BLaER1 treated with 17β-estradiol and CSF1 and Interleukin-3, amounts not matched to agents 10 nM and 100 nM (cell line): ENCODE measurements at regions not wholly inside any gene's neighbourhood (a gene's known extent, or its start where the extent isn't known, plus 50 kb on each side); places are given as distances from the start of the nearest gene placed in this dataset.

ENCODE experiments used
- H3K27ac ChIP-seq, 11 experiments: shearing (Covaris generic); formaldehyde crosslinking; 2 replicates each; pipeline ENCODE4 v1.8.1; 2022
- H3K27me3 ChIP-seq, 11 experiments: shearing (Covaris generic); formaldehyde crosslinking; 2 replicates each; pipeline ENCODE4 v1.8.1; 2022
- H3K36me3 ChIP-seq, 11 experiments: shearing (Covaris generic); formaldehyde crosslinking; 2 replicates each; pipeline ENCODE4 v1.8.1; 2022
- H3K4me1 ChIP-seq, 10 experiments: shearing (Covaris generic); formaldehyde crosslinking; 2 replicates each; pipeline ENCODE4 v1.8.1; 2022
- H3K4me2 ChIP-seq, 11 experiments: shearing (Covaris generic); formaldehyde crosslinking; 2 replicates each; pipeline ENCODE4 v1.8.1; 2022
- H3K4me3 ChIP-seq, 10 experiments: shearing (Covaris generic); formaldehyde crosslinking; 2 replicates each; pipeline ENCODE4 v1.8.1; 2022
- H3K9ac ChIP-seq, 11 experiments: shearing (Covaris generic); formaldehyde crosslinking; 2 replicates each; pipeline ENCODE4 v1.8.1; 2022
- H3K9me3 ChIP-seq, 11 experiments: shearing (Covaris generic); formaldehyde crosslinking; replicated peaks in 1 of 11; 2 replicates each; pipeline ENCODE4 v1.8.1; 2022
- H4K20me1 ChIP-seq, 11 experiments: shearing (Covaris generic); formaldehyde crosslinking; 2 replicates each; pipeline ENCODE4 v1.8.1; 2022
- Cebpa-rat ChIP-seq, 11 experiments: shearing (Covaris generic); IDR thresholded peaks; 2 replicates each; pipeline ENCODE4 v1.8.1; 2022

DNA sequence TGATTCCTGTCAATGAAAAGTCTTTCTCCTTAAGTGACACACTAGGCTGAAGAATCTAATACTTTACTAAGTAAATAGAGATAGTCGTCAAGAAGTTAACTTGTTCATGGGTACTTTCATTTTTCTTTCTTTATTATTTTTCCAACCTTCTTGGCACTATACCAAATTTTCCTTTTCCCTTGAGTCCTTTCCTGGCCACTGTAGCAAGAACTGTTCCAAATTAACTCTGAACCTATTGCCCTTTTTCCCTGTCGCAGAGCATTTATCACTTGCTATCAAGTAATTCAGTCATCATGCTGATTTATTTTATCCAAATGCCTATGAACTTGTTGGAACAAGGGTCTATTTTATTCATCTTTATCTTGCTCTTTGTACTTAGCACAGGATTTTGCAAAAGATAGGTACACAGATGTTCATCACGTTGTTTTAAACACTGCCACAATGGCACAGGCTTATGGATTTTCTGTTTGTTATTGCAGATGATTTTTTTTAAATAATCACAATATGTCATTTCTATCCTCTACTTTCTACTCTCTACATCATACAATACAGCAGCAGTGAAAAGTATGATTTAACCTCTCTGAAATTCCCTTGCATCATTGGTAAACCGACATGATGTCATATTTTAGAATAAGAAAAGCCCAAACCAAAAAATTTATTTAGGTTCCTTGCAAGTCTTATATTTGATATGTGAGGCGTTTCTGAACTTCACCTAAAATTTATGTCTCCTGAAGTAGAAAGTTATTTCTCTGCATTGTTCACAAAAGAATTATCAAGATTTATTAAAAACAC, 2352.3 kb downstream of the PCDH7 start:
- Histone ChIP-seq H3K9ac (no peak overlapping the region), H3K4me3 (no peak overlapping the region), H3K27me3 (no peaks in the 10 kb centered on the region), H3K36me3 (no peaks in the 10 kb centered on the region), H3K4me2 (no peak overlapping the region), H3K27ac (no peak overlapping the region), H3K4me1 (no peaks in the 10 kb centered on the region), H3K9me3 (peaks cover 6 to 16% (median 9%) of the 10 kb centered on the region in 11 experiments; a peak in 20 of 22 replicates), H4K20me1 (no peaks in the 10 kb centered on the region)
- TF ChIP-seq Cebpa-rat (IDR thresholded peaks at IDR 0.05) = no peak

DNA sequence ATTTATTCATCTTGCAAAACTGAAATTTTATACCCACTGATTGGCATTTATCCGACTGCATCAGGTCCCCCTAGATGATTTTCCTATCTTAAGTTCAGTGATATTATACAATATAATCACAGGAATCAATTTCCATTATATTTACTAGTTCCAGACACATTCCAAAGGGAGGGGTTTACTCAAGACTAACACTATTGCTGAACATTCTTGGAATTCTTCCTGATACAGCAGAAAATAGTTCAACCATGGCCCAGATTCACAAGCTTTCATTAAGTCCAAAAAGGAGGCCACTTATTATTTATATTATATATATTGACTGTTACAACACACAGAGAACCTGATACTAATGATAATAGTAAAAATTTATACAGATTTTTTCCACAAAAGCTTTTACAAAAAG, 2353.6 kb downstream of the PCDH7 start:
- Histone ChIP-seq H3K9me3 (peaks cover 5 to 13% (median 6%) of the 10 kb centered on the region in 11 experiments; a peak in 20 of 22 replicates), H4K20me1 (no peaks in the 10 kb centered on the region), H3K27me3 (no peaks in the 10 kb centered on the region), H3K36me3 (no peaks in the 10 kb centered on the region), H3K27ac (no peak overlapping the region), H3K4me1 (no peaks in the 10 kb centered on the region), H3K4me3 (no peak overlapping the region), H3K4me2 (no peak overlapping the region), H3K9ac (no peak overlapping the region)
- no peak for TF ChIP-seq Cebpa-rat (IDR thresholded peaks at IDR 0.05)

DNA sequence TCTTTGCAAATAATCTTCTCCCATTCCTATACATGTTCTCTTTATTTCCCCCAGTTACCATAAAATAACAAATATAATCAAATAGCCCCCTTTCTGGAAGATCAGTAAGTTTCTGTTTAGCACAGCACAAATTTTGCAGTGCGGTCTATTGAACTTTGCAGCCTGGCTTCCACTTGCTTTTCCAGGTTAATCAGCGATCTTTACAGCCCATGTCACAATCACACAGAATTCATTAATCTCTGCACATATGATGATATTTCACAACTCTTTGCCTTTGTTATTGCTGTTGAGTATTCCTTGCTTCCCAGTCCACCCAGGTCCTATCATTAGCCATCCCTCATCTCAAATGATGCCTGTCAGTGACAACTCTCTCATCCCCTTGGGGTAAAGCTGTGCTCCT, 2358.0 kb downstream of the PCDH7 start:
- H3K4me1 ChIP-seq = no peaks in the 10 kb centered on the region
- no peak overlapping the region for H3K4me2 ChIP-seq
- TF ChIP-seq Cebpa-rat (IDR thresholded peaks at IDR 0.05) = no peak
- H3K9me3 ChIP-seq = no peaks in the 10 kb centered on the region
- no peak overlapping the region for H3K4me3 ChIP-seq
- H3K36me3 ChIP-seq = no peaks in the 10 kb centered on the region
- H3K27me3 ChIP-seq = no peaks in the 10 kb centered on the region
- H4K20me1 ChIP-seq = no peaks in the 10 kb centered on the region
- no peak overlapping the region for H3K9ac ChIP-seq
- no peak overlapping the region for H3K27ac ChIP-seq

DNA sequence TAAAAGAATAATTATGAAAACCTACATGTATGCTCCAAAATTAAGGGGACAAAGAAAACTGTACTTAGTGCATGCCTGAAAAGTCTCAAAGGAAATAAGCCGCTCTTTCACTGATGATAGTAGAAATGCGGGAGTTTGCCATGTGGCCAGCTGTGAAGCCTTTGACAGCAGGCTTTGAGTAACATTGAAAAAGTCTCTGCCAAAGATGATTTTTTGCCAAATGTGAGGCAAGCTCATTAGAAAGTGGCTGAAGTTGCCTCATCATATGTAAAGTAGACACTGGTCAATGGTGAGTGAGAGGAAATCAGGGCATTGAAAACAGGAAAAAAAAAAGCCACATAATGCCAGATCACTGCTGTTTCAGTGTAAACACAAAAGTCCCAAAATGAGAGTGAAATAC, 2360.1 kb downstream of the PCDH7 start:
- H3K4me2 ChIP-seq = peak overlapping the region in 1 of 11 experiments; percentile 1; a peak in 1 of 22 replicates
- no peak overlapping the region for H3K27ac ChIP-seq
- no peaks in the 10 kb centered on the region for H4K20me1 ChIP-seq
- H3K9me3 ChIP-seq = no peaks in the 10 kb centered on the region
- no peaks in the 10 kb centered on the region for H3K36me3 ChIP-seq
- H3K9ac ChIP-seq = no peak overlapping the region
- no peak overlapping the region for H3K4me3 ChIP-seq
- TF ChIP-seq Cebpa-rat (IDR thresholded peaks at IDR 0.05) = no peak
- H3K4me1 ChIP-seq = no peaks in the 10 kb centered on the region
- no peaks in the 10 kb centered on the region for H3K27me3 ChIP-seq

DNA sequence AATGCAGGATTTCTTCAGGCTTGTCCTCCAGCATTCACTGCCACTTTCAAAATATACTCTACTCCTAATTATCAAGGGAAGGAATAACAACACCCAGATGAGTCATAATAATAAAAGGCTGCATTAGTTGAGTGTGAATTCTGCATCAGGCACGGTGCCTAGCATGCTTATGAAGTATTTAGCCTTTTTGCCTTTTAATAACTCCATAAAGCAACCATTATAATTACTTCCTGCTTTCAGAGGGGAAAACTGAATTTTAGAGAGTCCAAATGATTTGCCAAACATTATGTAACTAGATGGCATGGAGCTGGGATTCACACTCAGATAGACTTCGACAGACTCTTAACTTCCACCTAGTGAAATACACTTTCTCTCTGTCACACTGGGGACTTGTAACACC, 2365.5 kb downstream of the PCDH7 start:
- Histone ChIP-seq H3K27me3 (no peaks in the 10 kb centered on the region), H3K36me3 (no peaks in the 10 kb centered on the region), H4K20me1 (no peaks in the 10 kb centered on the region), H3K4me1 (no peaks in the 10 kb centered on the region), H3K27ac (no peak overlapping the region), H3K4me2 (no peak overlapping the region), H3K9me3 (no peaks in the 10 kb centered on the region; a peak in 1 of 22 replicates), H3K9ac (no peak overlapping the region), H3K4me3 (no peak overlapping the region)
- no peak for TF ChIP-seq Cebpa-rat (IDR thresholded peaks at IDR 0.05)

DNA sequence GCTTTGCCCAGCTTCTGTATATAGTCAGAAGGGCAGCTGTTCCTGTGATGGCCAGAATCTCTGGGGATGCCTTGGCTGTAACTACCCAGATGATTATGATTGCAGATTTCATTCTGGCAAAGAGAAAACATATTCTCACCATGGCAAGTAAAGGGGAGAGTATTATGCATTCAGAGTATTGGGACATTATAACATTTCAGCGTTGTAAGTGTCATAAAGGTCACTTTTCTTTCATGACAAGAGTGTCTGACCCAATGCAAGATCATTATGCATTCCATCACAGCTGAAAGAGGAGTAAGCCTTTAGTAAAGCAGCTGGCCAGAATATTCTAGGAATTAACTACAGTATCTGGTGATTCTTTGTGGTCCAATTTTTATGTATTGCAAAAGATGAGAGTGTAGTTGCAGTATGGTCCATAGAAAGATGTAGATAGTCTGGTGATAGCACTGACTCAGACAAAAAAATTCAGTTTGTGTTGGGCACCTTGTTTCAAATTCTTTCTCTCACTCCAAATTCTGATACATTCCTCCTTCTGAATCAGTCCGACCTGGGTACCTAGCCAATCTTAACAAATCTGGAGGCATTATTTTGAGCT, 2366.3 kb downstream of the PCDH7 start:
- Histone ChIP-seq H4K20me1 (no peaks in the 10 kb centered on the region), H3K27ac (no peak overlapping the region), H3K27me3 (no peaks in the 10 kb centered on the region), H3K4me2 (no peak overlapping the region), H3K4me1 (no peaks in the 10 kb centered on the region), H3K9ac (no peak overlapping the region), H3K4me3 (no peak overlapping the region), H3K9me3 (no peaks in the 10 kb centered on the region; a peak in 1 of 22 replicates), H3K36me3 (no peaks in the 10 kb centered on the region)
- no peak for TF ChIP-seq Cebpa-rat (IDR thresholded peaks at IDR 0.05)

DNA sequence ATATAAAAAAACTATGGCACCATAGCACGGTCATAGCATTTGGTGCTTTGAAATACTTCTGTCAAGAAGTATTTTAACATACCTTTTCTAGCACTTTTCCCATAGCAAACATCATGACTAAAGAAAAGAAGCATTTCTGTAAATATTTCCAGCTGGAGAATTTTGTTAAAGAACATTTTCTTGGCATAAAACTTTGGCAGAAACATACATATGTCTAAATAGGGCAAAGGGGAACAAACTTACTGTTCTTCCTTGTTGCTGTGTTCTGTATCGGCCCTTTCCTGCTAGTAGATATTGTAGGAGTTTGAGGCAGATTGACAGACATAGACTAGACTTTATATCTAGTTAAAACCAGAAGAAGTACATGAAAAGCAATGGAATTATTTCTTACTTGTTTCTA, 2368.5 kb downstream of the PCDH7 start:
- no peak overlapping the region for H3K4me2 ChIP-seq
- no peak overlapping the region for H3K27ac ChIP-seq

DNA sequence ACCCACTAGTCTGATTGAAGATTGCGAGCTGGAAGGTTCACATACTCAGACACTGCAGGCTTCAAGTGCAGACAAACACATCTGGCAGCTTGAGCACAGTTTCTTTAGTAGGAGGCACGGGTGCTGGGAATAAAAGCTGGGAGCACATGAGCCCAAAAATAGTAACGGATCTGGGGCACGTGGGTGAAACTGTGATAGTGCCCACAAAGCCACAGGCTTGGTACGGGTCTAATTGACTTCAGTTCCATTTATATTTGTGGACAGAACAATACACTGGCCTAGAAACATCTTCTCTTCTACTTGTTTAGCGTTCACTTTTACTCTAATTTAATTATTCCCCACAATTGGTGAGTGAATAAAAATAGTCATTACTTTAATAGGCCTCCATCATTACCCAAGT, 2370.7 kb downstream of the PCDH7 start:
- no peak for TF ChIP-seq Cebpa-rat (IDR thresholded peaks at IDR 0.05)
- Histone ChIP-seq H3K4me2 (no peak overlapping the region), H3K4me3 (no peak overlapping the region), H3K27ac (no peak overlapping the region), H3K27me3 (no peaks in the 10 kb centered on the region), H3K9me3 (no peaks in the 10 kb centered on the region; a peak in 1 of 22 replicates), H3K4me1 (no peaks in the 10 kb centered on the region), H4K20me1 (no peaks in the 10 kb centered on the region), H3K9ac (no peak overlapping the region), H3K36me3 (no peaks in the 10 kb centered on the region)

More for the DNA sequence above, 2368.5 kb downstream of the PCDH7 start:
- no peak for TF ChIP-seq Cebpa-rat (IDR thresholded peaks at IDR 0.05)
- Histone ChIP-seq H3K36me3 (no peaks in the 10 kb centered on the region), H3K9ac (no peak overlapping the region), H3K27me3 (no peaks in the 10 kb centered on the region), H3K4me3 (no peak overlapping the region), H3K4me1 (no peaks in the 10 kb centered on the region), H3K9me3 (no peaks in the 10 kb centered on the region; a peak in 1 of 22 replicates), H4K20me1 (no peaks in the 10 kb centered on the region)

DNA sequence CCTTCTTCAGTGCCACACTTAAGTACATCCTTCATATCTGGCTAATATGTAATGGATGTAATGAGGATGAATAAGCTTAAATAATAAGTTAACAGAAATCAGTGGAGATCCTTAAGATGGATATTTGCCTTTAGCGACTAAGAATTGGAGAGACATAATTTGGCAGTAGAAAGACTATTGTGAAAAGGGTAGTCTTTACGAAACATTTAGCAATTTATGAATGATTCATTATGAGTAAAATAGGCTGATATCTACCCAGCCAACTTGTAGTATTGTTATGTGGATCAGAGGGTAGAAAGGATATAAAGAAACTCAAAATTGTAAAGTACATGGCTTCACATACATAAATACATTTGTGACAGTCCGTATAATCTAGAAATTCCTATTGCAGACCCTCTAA, 2371.8 kb downstream of the PCDH7 start:
- Histone ChIP-seq H3K4me1 (no peaks in the 10 kb centered on the region), H3K27me3 (no peaks in the 10 kb centered on the region), H3K4me3 (no peak overlapping the region), H3K9ac (no peak overlapping the region), H4K20me1 (no peaks in the 10 kb centered on the region), H3K4me2 (no peak overlapping the region), H3K9me3 (no peaks in the 10 kb centered on the region; a peak in 1 of 22 replicates), H3K36me3 (no peaks in the 10 kb centered on the region), H3K27ac (no peak overlapping the region)
- TF ChIP-seq Cebpa-rat (IDR thresholded peaks at IDR 0.05) = no peak

DNA sequence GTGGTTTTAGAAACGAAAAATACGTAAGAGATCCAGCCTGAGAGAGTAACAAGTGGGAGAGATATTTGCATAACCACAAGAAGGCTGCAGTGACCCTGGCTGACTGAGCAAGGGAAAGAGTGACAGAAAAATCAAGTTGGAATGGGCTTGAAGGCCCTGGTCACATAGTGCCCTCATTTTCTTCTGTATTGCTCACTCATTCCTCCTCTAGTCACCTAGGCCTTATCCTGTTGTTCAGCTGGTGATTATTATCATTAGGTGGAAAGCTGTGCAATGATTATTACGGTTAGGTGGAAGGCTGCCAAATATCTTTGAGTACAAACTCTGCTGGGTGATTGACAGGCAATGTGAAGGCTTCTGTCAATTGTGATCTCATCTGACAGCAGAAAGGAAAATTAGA, 2384.1 kb downstream of the PCDH7 start:
- H3K9me3 ChIP-seq = no peaks in the 10 kb centered on the region
- no peak for TF ChIP-seq Cebpa-rat (IDR thresholded peaks at IDR 0.05)
- peak overlapping the region in 2 of 11 experiments; percentile 0; a peak in 1 of 22 replicates for H3K9ac ChIP-seq
- no peaks in the 10 kb centered on the region for H3K27me3 ChIP-seq
- H3K4me3 ChIP-seq = no peak overlapping the region
- H3K4me1 ChIP-seq = peaks cover 9 to 15% (median 13%) of the 10 kb centered on the region in 10 experiments; a peak in 19 of 20 replicates
- H3K27ac ChIP-seq = no peak overlapping the region
- H3K4me2 ChIP-seq = peak overlapping the region; percentile 30 to 59 (median 55); a peak in 20 of 22 replicates
- no peaks in the 10 kb centered on the region for H4K20me1 ChIP-seq
- H3K36me3 ChIP-seq = no peaks in the 10 kb centered on the region
